Activated T-cell treated with anti-CD3 and anti-CD28 coated beads for 48 hours (primary cell): ENCODE measurements at regions not wholly inside any gene's neighbourhood (a gene's known extent, or its start where the extent isn't known, plus 50 kb on each side); places are given as distances from the start of the nearest gene placed in this dataset.

Experiments
- DNase-seq: peaks from one replicate; pipeline ENCODE4 v3.0.0-alpha.2; 2020; ENCODE audit warnings: low read depth

DNA sequence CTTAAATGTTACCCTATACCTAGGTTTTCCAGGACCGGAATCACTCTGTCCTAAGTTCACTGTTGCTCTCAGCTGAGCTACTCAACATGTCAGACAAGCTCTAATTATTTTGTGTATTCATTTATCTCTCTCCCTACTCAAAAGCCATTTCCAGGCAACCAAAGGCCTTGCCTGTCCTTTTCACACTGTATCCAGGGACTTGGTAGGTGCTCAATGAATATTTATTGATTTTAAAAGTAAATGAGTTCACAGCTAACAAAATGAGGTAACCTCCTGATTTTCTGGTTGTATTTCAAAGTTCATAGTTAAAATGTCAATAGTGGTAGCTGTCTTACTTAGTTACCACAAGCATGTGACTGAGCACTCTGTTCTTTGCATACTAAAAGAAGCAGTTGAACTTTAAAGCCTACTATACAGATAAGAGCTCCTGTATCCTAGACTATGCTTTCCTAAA is 522.2 kb downstream of the ACTL7B start:
- no peak for DNase-seq

DNA sequence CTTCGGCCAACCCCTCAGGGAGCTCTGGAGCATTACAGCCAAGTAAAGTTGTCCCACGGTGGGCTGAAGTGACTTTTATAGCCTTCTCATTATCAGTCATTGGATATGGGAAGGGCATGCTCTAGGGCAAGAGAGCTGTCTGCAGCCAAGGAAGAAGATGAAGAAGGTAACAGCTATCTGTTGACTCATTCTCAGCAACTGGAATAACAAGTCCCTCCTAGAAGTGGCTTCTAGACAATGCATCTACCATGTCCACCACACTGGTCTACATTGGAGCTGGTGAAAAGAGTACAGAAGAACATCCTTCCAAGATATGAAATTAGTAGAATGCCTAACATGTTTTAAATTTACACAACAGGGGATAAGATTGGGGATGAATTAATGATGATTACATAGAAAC is 524.2 kb downstream of the ACTL7B start:
- no peak for DNase-seq

- no peak for DNase-seq
Observed at GRCh38 chr9:108325406-108325805, 530.4 kb downstream of the ACTL7B start.

DNA sequence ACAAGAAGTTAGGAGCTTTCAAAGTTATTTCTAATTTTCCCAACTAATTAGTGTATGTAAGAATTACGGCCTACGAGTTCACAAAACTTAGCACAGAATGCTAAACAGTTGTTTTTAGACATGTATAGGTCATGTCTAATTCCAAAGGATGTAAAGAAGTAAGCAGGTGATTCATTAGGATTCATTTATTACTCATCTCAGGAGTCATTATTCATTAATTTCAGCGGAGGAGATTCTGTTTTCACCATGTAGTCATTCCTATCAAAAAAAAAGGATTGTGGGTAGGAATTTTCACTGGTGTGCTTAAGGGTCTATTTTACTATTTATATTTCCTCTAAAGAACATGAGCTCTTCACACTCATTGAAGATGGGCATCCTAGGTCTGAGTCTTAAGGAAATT is 532.2 kb downstream of the ACTL7B start:
- DNase-seq = no peak

DNA sequence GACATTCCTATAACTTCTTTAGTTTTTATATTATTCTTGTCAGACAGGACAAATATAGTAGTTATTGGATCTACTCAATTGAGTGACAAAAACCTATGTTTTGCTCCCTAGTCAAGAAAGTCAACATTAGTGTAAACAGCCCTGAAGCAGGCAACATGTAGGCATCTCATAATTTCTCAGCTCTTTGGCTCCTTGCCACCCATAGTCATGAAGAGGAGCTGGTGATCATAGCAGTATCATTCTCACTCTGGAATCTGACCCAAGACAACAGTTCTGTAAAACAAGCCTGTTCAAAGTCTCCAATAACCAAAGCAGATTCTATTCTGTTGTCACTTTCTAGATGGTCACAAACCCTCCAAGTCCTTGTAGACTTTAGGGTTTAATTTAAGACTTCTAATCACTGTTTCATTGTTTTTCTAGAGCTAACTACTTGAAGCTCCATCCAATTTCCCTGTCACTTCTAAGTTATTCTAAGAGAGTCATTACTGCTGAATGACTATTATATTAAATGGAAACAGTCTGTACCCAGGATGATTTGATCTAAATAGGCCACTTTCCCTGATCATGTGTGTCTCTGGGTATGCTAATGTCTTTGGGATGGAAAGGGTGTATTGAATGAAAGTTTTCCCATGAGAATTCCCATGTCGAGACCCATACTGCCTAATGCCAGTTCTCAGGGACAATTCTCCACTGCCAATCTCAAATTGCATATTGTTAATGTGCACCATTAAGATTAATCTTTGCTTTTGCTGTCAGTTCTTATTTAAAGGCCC is 533.3 kb downstream of the ACTL7B start:
- DNase-seq = no peak

- no peak for DNase-seq
Observed at GRCh38 chr9:108316630-108317029, 539.2 kb downstream of the ACTL7B start.

DNA sequence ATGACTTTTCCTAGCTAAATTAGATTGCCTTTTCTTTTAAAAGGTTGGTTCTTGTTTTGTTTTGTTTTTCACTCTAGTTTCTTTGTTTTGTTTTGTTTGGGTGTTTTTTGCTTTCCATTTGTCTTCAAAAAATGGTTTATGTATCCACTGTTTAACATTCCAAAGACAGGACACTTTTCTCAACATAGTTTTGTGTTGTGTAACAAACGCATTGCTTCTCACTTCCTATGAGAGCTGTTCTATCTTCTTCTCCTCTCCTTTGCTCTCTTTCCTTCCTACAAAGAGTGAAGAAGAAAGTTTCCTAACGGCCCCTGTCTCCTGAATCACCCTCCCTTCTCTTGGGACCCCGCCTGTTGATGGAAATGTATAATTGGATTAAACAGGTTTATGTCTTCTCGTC is 539.7 kb downstream of the ACTL7B start:
- DNase-seq = no peak

DNA sequence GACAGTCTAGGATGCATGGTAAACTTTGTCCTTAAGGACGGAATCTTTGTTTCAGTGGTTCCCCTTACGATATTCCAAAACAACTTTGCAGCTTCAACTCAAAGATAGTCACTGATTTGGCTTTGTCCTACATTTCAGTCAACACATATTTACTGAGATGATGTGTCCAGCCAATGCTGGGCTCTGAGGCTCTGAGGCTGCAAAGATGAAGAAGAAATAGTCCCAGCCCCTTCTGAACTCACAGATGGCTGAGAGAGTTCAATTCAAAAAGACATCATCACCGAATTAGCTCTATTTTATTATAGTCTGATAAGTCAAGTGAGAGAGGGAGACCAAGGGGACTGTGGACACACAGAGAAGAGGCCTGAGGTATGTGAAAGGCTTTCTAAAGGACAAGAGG is 544.0 kb downstream of the ACTL7B start:
- no peak for DNase-seq

- DNase-seq = no peak
Observed at GRCh38 chr9:108310202-108310601, 545.6 kb downstream of the ACTL7B start.

GRCh38 chr9:108300306-108301287 is 555.2 kb downstream of the ACTL7B start:
- DNase-seq = no peak

DNA sequence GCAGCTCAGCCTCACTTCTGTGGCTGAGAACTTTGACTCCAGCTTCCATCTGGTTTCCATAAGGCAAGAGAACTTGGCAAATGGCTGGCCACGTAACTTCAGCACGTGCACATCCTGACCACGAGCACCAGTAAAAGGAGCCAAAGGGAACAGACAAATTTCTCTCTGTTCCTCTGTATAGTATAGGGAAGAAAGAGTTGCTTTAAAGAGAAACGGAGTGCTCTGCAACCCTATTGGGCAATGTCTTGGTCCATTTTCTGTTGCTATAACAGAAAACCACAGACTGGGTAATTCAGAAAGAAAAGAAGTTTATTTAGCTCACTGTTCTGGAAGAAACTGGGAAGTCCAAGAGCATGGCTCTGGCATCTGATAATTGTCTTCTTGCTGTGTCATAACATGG is 558.7 kb downstream of the ACTL7B start:
- DNase-seq = no peak

DNA sequence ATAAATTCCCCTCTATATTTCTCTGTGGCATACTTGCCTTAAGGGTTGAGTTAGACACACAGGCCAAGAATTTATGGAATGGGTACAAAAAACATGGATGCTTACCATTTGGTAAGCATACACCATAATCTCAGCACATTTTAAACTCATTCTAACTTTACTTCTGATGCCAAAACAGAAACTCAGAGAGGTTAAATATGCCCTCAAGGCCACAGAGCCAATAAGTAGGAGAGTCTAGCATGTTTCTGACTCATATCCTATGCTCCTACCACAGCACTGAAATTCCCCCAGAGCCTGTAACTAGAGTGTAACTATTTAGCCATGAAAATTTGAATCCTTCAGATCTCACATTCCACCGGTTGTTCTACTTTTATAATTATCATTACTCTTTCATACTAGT is 559.7 kb downstream of the ACTL7B start:
- no peak for DNase-seq

- no peak for DNase-seq
Observed at GRCh38 chr9:108291586-108291932, 564.2 kb downstream of the ACTL7B start.

GRCh38 chr9:108290839-108291585 is 564.8 kb downstream of the ACTL7B start:
- no peak for DNase-seq

DNA sequence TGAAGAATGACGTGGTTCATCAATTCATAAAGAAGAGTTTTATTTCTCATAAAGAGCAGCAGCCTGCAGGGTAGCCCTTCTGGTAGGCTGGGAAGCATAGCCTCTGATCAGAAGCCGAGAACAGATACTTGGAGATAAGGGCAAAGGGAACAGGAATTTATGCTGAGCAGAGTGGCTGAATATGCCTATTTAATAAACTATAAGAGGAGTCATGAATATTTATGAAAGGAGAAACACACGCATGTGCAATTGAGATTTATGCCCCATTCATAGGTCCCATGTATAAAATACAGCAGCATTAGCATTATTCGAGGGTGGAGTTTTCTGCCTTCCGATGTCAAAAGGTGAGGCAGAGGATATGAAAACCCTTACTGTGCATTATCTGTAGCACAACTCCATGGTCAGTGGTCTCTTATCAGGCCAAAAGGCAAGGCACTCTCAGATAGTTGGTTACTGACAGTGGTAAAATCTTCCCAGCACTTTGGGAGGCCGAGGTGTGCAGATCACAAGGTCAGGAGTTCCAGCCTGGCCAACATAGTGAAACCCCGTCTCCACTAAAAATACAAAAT is 569.1 kb downstream of the ACTL7B start:
- no peak for DNase-seq

- no peak for DNase-seq
Observed at GRCh38 chr9:108283696-108284095, 572.1 kb downstream of the ACTL7B start.

DNA sequence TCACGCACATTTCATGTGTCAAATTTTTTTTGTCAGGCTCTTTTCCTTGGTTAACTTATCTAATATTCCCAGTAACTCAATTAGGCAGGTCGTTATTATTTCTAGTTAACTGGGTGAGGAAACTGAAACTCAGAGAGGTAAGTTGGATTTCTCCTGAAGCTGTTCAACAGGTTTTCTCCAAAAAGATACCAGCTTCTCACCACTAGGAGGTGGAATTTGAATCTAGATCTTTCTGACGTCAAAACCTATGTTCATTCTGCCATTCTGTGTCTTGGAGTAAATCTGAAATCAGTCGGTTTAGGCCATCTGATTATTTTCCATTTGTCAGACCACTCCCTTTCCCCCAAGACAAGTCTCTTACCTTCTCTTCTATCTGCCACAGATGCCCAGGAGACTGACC is 572.9 kb downstream of the ACTL7B start:
- no peak for DNase-seq

- no peak for DNase-seq
Observed at GRCh38 chr9:108281696-108282095, 574.1 kb downstream of the ACTL7B start.

- DNase-seq = no peak
Observed at GRCh38 chr9:108278341-108278740, 577.4 kb downstream of the ACTL7B start.

- DNase-seq = no peak
Observed at GRCh38 chr9:108277216-108277615, 578.6 kb downstream of the ACTL7B start.

GRCh38 chr9:108275906-108276305 is 579.9 kb downstream of the ACTL7B start:
- no peak for DNase-seq

GRCh38 chr9:108274971-108275370 is 580.8 kb downstream of the ACTL7B start:
- DNase-seq = no peak
